Astrocyte (in vitro differentiated cells and primary cell): ENCODE measurements at regions not wholly inside any gene's neighbourhood (a gene's known extent, or its start where the extent isn't known, plus 50 kb on each side); places are given as distances from the start of the nearest gene placed in this dataset.

ENCODE experiments used
- DNase-seq: peaks from one replicate; pipeline ENCODE4 v3.0.0-alpha.2; 2010; ENCODE audit warnings: low read depth
- FAIRE-seq: peaks from 2 replicates; lab custom pipeline; 2011; peaks lifted over from hg19 to GRCh38; lab: Jason Lieb, UNC
- H2AFZ ChIP-seq: 2 replicates; pipeline ENCODE4 v1.6.0; 2012; ENCODE audit warnings: low read depth, low read length, inconsistent platforms
- H3K27ac ChIP-seq: 2 replicates; pipeline ENCODE4 v1.5.1; 2011; ENCODE audit warnings: low read depth, low read length, inconsistent platforms
- H3K27me3 ChIP-seq: 2 replicates; pipeline ENCODE4 v1.6.0; 2011; ENCODE audit warnings: low read length, inconsistent platforms; ENCODE audit not compliant: insufficient read depth
- H3K36me3 ChIP-seq: 2 replicates; pipeline ENCODE4 v1.5.1; 2011; ENCODE audit warnings: low read length, inconsistent platforms; ENCODE audit not compliant: insufficient read depth
- H3K4me1 ChIP-seq: 2 replicates; pipeline ENCODE4 v1.5.1; 2011; ENCODE audit warnings: low read length, inconsistent platforms; ENCODE audit not compliant: insufficient read depth
- H3K4me2 ChIP-seq: 2 replicates; pipeline ENCODE4 v1.6.0; 2012; ENCODE audit warnings: low read length, inconsistent platforms
- H3K4me3 ChIP-seq: 2 replicates; pipeline ENCODE4 v1.5.1; 2011; ENCODE audit warnings: low read depth, mild to moderate bottlenecking, low read length, inconsistent platforms; ENCODE audit not compliant: insufficient read depth
- H3K79me2 ChIP-seq: 2 replicates; pipeline ENCODE4 v1.6.0; 2012; ENCODE audit warnings: mild to moderate bottlenecking, low read length, inconsistent platforms; ENCODE audit not compliant: insufficient read depth
- H3K9ac ChIP-seq: 2 replicates; pipeline ENCODE4 v1.6.0; 2012; ENCODE audit warnings: mild to moderate bottlenecking, low read length, inconsistent platforms
- H3K9me3 ChIP-seq: 2 replicates; pipeline ENCODE4 v1.5.1; 2012; ENCODE audit warnings: low read depth, mild to moderate bottlenecking, low read length, inconsistent platforms; ENCODE audit not compliant: insufficient read depth
- H4K20me1 ChIP-seq: 2 replicates; pipeline ENCODE4 v1.6.0; 2012; ENCODE audit warnings: low read length, inconsistent platforms; ENCODE audit not compliant: insufficient read depth
- H3K27ac Mint-ChIP-seq: one replicate; pipeline ENCODE4 v1.8.0; 2021; ENCODE audit warnings: mild to moderate bottlenecking, mixed read lengths; ENCODE audit not compliant: unreplicated experiment
- H3K27me3 Mint-ChIP-seq: one replicate; pipeline ENCODE4 v1.8.0; 2021; ENCODE audit warnings: low read depth, mixed read lengths; ENCODE audit not compliant: unreplicated experiment
- H3K36me3 Mint-ChIP-seq: one replicate; pipeline ENCODE4 v1.8.0; 2021; ENCODE audit warnings: low read depth, mixed read lengths; ENCODE audit not compliant: unreplicated experiment
- H3K4me1 Mint-ChIP-seq: one replicate; pipeline ENCODE4 v1.8.0; 2021; ENCODE audit warnings: low read depth, mixed read lengths; ENCODE audit not compliant: unreplicated experiment
- H3K4me3 Mint-ChIP-seq: one replicate; pipeline ENCODE4 v1.8.0; 2021; ENCODE audit warnings: mild to moderate bottlenecking, moderate library complexity, mixed read lengths; ENCODE audit not compliant: unreplicated experiment
- H3K9me3 Mint-ChIP-seq: one replicate; pipeline ENCODE4 v1.8.0; 2021; ENCODE audit warnings: mild to moderate bottlenecking, mixed read lengths; ENCODE audit not compliant: unreplicated experiment
- EZH2 ChIP-seq: IDR thresholded peaks from 2 replicates; pipeline ENCODE4 v1.6.1; 2012; ENCODE audit warnings: mild to moderate bottlenecking, low read length, inconsistent platforms; ENCODE audit not compliant: insufficient read depth
- TF ChIP-seq, protein P1 (sequence below): IDR thresholded peaks from 2 replicates; pipeline ENCODE4 v1.5.1; 2011; ENCODE audit warnings: low read depth, mild to moderate bottlenecking, inconsistent platforms, low read length, moderate library complexity; ENCODE audit not compliant: insufficient read depth

DNA sequence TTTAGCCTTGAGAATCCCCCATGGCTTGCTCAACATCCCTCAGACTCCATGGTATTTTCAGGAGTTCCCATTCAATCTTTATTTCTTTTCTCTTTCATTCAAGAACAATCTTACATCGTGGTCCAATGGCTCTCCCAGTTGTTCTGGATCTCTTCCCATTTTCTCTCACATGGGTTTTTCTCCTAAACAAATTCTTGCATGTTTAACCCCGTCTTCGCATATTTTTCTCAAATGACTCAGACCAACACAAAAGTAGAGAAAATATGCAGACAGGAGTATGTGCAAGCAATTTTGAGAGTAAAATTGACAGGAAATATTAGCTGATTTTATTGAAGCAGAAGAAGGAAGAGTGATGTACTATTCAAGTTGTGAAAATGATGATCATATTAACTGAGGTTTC lies 396.4 kb upstream of the TRAM1L1 start:
- no peak overlapping the region for H3K4me3 Mint-ChIP-seq
- Histone ChIP-seq H3K9me3 (no peaks in the 10 kb centered on the region), H4K20me1 (no peaks in the 10 kb centered on the region), H3K4me2 (peak overlapping the region; percentile 9), H3K4me3 (no peak overlapping the region), H3K79me2 (no peaks in the 10 kb centered on the region), H2AFZ (no peak overlapping the region), H3K4me1 (peaks cover 3% of the 10 kb centered on the region), H3K9ac (no peak overlapping the region), H3K27me3 (no peaks in the 10 kb centered on the region), H3K36me3 (no peaks in the 10 kb centered on the region), H3K27ac (no peak overlapping the region)
- no peak for TF ChIP-seq EZH2
- TF ChIP-seq, protein P1, sequence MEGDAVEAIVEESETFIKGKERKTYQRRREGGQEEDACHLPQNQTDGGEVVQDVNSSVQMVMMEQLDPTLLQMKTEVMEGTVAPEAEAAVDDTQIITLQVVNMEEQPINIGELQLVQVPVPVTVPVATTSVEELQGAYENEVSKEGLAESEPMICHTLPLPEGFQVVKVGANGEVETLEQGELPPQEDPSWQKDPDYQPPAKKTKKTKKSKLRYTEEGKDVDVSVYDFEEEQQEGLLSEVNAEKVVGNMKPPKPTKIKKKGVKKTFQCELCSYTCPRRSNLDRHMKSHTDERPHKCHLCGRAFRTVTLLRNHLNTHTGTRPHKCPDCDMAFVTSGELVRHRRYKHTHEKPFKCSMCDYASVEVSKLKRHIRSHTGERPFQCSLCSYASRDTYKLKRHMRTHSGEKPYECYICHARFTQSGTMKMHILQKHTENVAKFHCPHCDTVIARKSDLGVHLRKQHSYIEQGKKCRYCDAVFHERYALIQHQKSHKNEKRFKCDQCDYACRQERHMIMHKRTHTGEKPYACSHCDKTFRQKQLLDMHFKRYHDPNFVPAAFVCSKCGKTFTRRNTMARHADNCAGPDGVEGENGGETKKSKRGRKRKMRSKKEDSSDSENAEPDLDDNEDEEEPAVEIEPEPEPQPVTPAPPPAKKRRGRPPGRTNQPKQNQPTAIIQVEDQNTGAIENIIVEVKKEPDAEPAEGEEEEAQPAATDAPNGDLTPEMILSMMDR: no peak
- no peaks in the 10 kb centered on the region for H3K27me3 Mint-ChIP-seq
- H3K27ac Mint-ChIP-seq: no peak overlapping the region
- DNase-seq (peak; percentile 80), FAIRE-seq (no peak)
- no peaks in the 10 kb centered on the region for H3K36me3 Mint-ChIP-seq
- H3K9me3 Mint-ChIP-seq: no peaks in the 10 kb centered on the region
- H3K4me1 Mint-ChIP-seq: peaks cover 3% of the 10 kb centered on the region

DNA sequence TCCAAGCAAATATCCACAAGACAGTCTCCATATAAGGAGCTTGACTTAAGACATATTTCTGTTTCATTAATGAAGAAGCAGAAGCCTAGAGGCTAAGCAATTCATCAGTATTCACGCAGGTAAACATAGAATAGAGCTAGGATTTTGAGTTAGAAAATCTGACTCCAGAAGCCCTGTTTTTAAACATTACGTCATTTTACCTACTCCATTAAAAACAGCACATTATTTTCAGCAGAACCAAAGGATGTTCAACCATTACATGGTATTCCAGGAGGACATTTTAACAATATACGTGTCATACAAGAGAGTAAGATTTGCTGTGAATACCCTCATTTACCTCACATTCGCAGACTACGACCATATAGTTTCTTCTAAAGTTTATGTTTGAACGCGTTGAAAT lies 403.3 kb upstream of the TRAM1L1 start:
- FAIRE-seq: no peak
- Histone ChIP-seq H3K9me3 (no peaks in the 10 kb centered on the region), H3K36me3 (no peaks in the 10 kb centered on the region), H2AFZ (no peak overlapping the region), H4K20me1 (no peaks in the 10 kb centered on the region), H3K9ac (no peak overlapping the region), H3K4me1 (no peaks in the 10 kb centered on the region), H3K4me3 (no peak overlapping the region), H3K27ac (no peak overlapping the region), H3K27me3 (no peaks in the 10 kb centered on the region), H3K79me2 (no peaks in the 10 kb centered on the region), H3K4me2 (no peak overlapping the region)
- TF ChIP-seq, protein P1: no peak
- TF ChIP-seq EZH2: no peak
- DNase-seq: no peak
- no peaks in the 10 kb centered on the region for H3K27me3 Mint-ChIP-seq
- H3K4me1 Mint-ChIP-seq: no peaks in the 10 kb centered on the region
- no peak overlapping the region for H3K4me3 Mint-ChIP-seq
- H3K27ac Mint-ChIP-seq: no peak overlapping the region
- no peaks in the 10 kb centered on the region for H3K36me3 Mint-ChIP-seq
- no peaks in the 10 kb centered on the region for H3K9me3 Mint-ChIP-seq

DNA sequence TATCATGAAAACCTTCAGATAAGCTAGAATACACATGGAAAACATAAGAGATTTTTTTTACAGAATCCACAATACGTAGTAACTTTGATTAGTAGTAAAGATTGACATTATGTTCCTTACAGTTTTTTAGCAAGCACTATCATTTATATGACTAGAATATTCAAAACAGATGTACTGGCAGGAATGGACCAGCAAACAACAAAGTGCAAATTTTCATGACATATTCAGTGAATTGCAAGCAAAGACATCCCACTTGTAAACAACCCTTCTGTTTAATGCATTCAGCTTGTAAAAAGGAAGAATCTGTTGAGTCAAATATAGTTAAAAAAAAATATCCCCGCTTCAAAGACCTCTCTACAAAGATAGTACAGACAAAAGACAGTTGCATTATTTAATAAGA lies 403.7 kb upstream of the TRAM1L1 start:
- FAIRE-seq: no peak
- Histone ChIP-seq H3K4me2 (no peak overlapping the region), H3K27ac (no peak overlapping the region), H3K79me2 (no peaks in the 10 kb centered on the region), H4K20me1 (no peaks in the 10 kb centered on the region), H3K27me3 (no peaks in the 10 kb centered on the region), H3K4me3 (no peak overlapping the region), H3K9me3 (no peaks in the 10 kb centered on the region), H3K4me1 (no peaks in the 10 kb centered on the region), H2AFZ (no peak overlapping the region), H3K9ac (no peak overlapping the region), H3K36me3 (no peaks in the 10 kb centered on the region)
- TF ChIP-seq, protein P1: no peak
- TF ChIP-seq EZH2: no peak
- Mint-ChIP-seq H3K36me3 (no peaks in the 10 kb centered on the region), H3K9me3 (no peaks in the 10 kb centered on the region), H3K4me1 (no peaks in the 10 kb centered on the region), H3K27ac (no peak overlapping the region), H3K4me3 (no peak overlapping the region), H3K27me3 (no peaks in the 10 kb centered on the region)
- no peak for DNase-seq
